SU-DHL-6 (cell line): ENCODE measurements at regions not wholly inside any gene's neighbourhood (a gene's known extent, or its start where the extent isn't known, plus 50 kb on each side); places are given as distances from the start of the nearest gene placed in this dataset.

Source experiments
- H2AFZ ChIP-seq: fragments of 200-600 bp; sonication (generic); 2 replicates; pipeline ENCODE4 v1.6.1; 2014; ENCODE audit warnings: low read depth, mild to moderate bottlenecking, moderate library complexity, mixed read lengths, antibody characterized with exemption, low read length; ENCODE audit not compliant: severe bottlenecking
- H3F3A ChIP-seq: fragments of 200-600 bp; shearing (Covaris generic); 2 replicates; pipeline ENCODE4 v1.6.0; 2016; ENCODE audit warnings: antibody characterized with exemption, mild to moderate bottlenecking; ENCODE audit not compliant: insufficient read depth
- H3K27ac ChIP-seq: fragments of 200-600 bp; sonication (generic); 2 replicates; pipeline ENCODE4 v1.5.1; 2016; ENCODE audit warnings: low read depth, mild to moderate bottlenecking, low read length, moderate library complexity, mixed read lengths
- H3K27me3 ChIP-seq: fragments of 200-600 bp; sonication (generic), shearing (Covaris generic); 2 replicates; pipeline ENCODE4 v1.6.0; 2014; ENCODE audit warnings: mild to moderate bottlenecking, low read length
- H3K36me3 ChIP-seq: fragments of 200-600 bp; sonication (generic); 2 replicates; pipeline ENCODE4 v1.6.1; 2014; ENCODE audit warnings: mild to moderate bottlenecking, low read length, mixed read lengths
- H3K4me2 ChIP-seq: fragments of 300-600, 200-600 bp; shearing (Covaris generic), sonication (generic); 2 replicates; pipeline ENCODE4 v1.6.0; 2014; ENCODE audit warnings: low read length, low read depth, mild to moderate bottlenecking; ENCODE audit not compliant: poor library complexity, severe bottlenecking
- H3K4me3 ChIP-seq: fragments of 200-600 bp; sonication (generic); 2 replicates; pipeline ENCODE4 v1.5.1; 2014; ENCODE audit warnings: antibody characterized with exemption, low read length, mild to moderate bottlenecking, mixed read lengths; ENCODE audit not compliant: insufficient read depth, poor library complexity, severe bottlenecking
- H3K79me2 ChIP-seq: fragments of 200-600 bp; sonication (generic); 2 replicates; pipeline ENCODE4 v1.6.1; 2014; ENCODE audit warnings: mild to moderate bottlenecking, low read length, moderate library complexity; ENCODE audit not compliant: insufficient read depth
- H3K9ac ChIP-seq: fragments of 200-600 bp; sonication (generic); 2 replicates; pipeline ENCODE4 v1.7.0; 2014; ENCODE audit warnings: mild to moderate bottlenecking, low read length
- H3K9me2 ChIP-seq: fragments of 200-600 bp; sonication (generic); replicated peaks from 2 replicates; pipeline ENCODE4 v1.6.1; 2014; ENCODE audit warnings: low read length; ENCODE audit not compliant: insufficient read depth
- H3K9me3 ChIP-seq: fragments of 200-600 bp; sonication (generic); 2 replicates; pipeline ENCODE4 v1.6.1; 2014; ENCODE audit warnings: low read length, mixed read lengths; ENCODE audit not compliant: insufficient read depth
- H4K20me1 ChIP-seq: fragments of 200-600 bp; sonication (generic); 2 replicates; pipeline ENCODE4 v1.6.1; 2014; ENCODE audit warnings: low read depth, mild to moderate bottlenecking, antibody characterized with exemption, low read length, moderate library complexity, mixed read lengths
- CTCF ChIP-seq: fragments of 200-600 bp; sonication (generic); IDR thresholded peaks from one replicate; pipeline ENCODE4 v1.5.1; 2017; ENCODE audit warnings: antibody characterized with exemption, mild to moderate bottlenecking, low read length, moderate library complexity; ENCODE audit not compliant: insufficient read depth, poor library complexity, severe bottlenecking
- EZH2phosphoT487 ChIP-seq: fragments of 200-600 bp; sonication (generic), shearing (Covaris generic); conservative IDR thresholded peaks from 2 replicates; pipeline ENCODE4 v1.6.1; 2018; ENCODE audit warnings: mild to moderate bottlenecking, antibody characterized with exemption, low read length, moderate library complexity, mixed read lengths

- H3K4me3 ChIP-seq = no peak overlapping the region
- H3K79me2 ChIP-seq = no peaks in the 10 kb centered on the region
- H3K27ac ChIP-seq = no peak overlapping the region
- TF ChIP-seq CTCF (no peak), EZH2phosphoT487 (no peak)
- no peaks in the 10 kb centered on the region for H3F3A ChIP-seq
- H3K9me2 ChIP-seq = no peaks in the 10 kb centered on the region
- no peak overlapping the region for H3K9ac ChIP-seq
- H4K20me1 ChIP-seq = no peaks in the 10 kb centered on the region
- no peak overlapping the region for H2AFZ ChIP-seq
- no peak overlapping the region for H3K4me2 ChIP-seq
- H3K27me3 ChIP-seq = no peaks in the 10 kb centered on the region
- H3K36me3 ChIP-seq = no peaks in the 10 kb centered on the region
- H3K9me3 ChIP-seq = no peaks in the 10 kb centered on the region
Observed at GRCh38 chr20:25750765-25751696, 54.4 kb upstream of the ZNF337 start.

- Histone ChIP-seq H3K36me3 (no peaks in the 10 kb centered on the region), H3K4me2 (no peak overlapping the region), H3K9me2 (no peaks in the 10 kb centered on the region), H3K27ac (no peak overlapping the region), H3K27me3 (no peaks in the 10 kb centered on the region), H2AFZ (no peak overlapping the region), H3K79me2 (no peaks in the 10 kb centered on the region), H3K9ac (no peak overlapping the region), H4K20me1 (no peaks in the 10 kb centered on the region), H3K9me3 (no peaks in the 10 kb centered on the region), H3F3A (no peaks in the 10 kb centered on the region), H3K4me3 (no peak overlapping the region)
- TF ChIP-seq EZH2phosphoT487 = no peak
- no peak for TF ChIP-seq CTCF
Observed at GRCh38 chr20:25750220-25750764, 53.6 kb upstream of the ZNF337 start.

- Histone ChIP-seq H4K20me1 (no peaks in the 10 kb centered on the region), H3K79me2 (no peaks in the 10 kb centered on the region), H3K27ac (no peak overlapping the region), H2AFZ (no peak overlapping the region), H3K4me3 (no peak overlapping the region), H3K9ac (no peak overlapping the region), H3F3A (no peaks in the 10 kb centered on the region), H3K27me3 (no peaks in the 10 kb centered on the region), H3K9me2 (no peaks in the 10 kb centered on the region), H3K4me2 (no peak overlapping the region), H3K9me3 (no peaks in the 10 kb centered on the region), H3K36me3 (no peaks in the 10 kb centered on the region)
- TF ChIP-seq EZH2phosphoT487 = no peak
- no peak for TF ChIP-seq CTCF
Observed at GRCh38 chr20:25749649-25750048, 53.0 kb upstream of the ZNF337 start.
